ENCODE measurements at regions not wholly inside any gene's neighbourhood (a gene's known extent, or its start where the extent isn't known, plus 50 kb on each side); places are given as distances from the start of the nearest gene placed in this dataset.

GRCh38 chr2:119069781-119070180 is 88.8 kb downstream of the C1QL2 start:
- H3K27ac ChIP-seq = no peak overlapping the region
- H3K9ac ChIP-seq = no peak overlapping the region
- no peak for TF ChIP-seq Cebpa-rat (IDR thresholded peaks at IDR 0.05)
- no peaks in the 10 kb centered on the region for H3K36me3 ChIP-seq
- H4K20me1 ChIP-seq = no peaks in the 10 kb centered on the region
- H3K4me1 ChIP-seq = no peaks in the 10 kb centered on the region
- H3K4me2 ChIP-seq = no peak overlapping the region
- H3K27me3 ChIP-seq = no peaks in the 10 kb centered on the region
- no peak overlapping the region for H3K4me3 ChIP-seq
- no peaks in the 10 kb centered on the region for H3K9me3 ChIP-seq

DNA sequence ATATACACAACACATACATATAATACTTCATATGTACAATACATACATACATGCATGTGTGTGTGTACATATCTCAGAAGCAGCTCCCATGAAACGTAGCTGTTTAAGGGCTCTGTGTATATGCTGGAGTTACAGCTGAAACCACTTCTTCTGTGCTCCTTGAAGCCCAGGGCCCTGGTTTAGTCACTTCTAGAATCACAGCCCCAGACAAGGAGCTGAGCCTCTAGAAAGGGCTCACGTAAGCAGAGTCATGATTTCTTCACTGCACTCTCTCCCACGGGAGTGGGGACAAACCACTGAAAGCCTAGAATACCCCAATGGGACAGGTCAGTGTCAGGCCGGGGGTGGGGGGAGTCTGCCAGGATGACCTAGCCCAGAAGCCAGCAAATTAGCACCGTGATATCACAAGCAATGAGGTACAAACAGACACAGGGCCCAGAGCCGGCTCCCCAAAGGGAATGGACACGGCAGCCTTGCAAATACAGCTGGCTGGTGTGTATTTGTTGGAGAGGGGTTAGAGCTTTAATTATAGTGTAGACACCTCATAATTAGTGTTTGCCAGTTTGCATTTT is 90.3 kb downstream of the C1QL2 start:
- Histone ChIP-seq H3K9me3 (no peaks in the 10 kb centered on the region), H3K4me1 (no peaks in the 10 kb centered on the region), H4K20me1 (no peaks in the 10 kb centered on the region), H3K4me2 (no peak overlapping the region), H3K27ac (no peak overlapping the region), H3K9ac (no peak overlapping the region), H3K36me3 (no peaks in the 10 kb centered on the region), H3K4me3 (no peak overlapping the region), H3K27me3 (no peaks in the 10 kb centered on the region)
- no peak for TF ChIP-seq Cebpa-rat (IDR thresholded peaks at IDR 0.05)

DNA sequence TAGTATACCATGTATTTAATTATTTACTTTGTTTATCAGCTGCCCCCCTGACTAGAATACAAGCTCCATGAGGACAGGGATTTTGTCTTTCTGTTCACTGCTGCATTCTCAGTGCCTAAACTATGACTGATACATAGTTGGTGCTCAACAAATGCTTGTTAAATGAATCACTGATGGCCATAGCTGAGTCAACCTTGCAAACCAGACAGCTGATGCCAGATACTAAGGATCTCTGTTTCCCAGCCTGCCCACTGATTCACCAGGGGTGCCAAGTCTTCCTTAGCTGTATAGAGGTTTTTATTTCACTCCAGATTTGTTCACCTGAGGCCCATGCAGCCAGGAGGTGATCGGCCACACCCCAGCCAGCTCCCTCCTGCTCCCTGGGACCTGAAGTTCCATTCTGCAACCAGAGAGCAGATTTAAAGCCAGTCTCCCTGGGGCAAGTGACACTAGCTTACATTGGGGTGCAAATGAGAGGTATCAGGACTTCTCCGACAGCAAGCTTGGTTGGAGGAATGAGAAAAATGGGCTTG is 92.2 kb downstream of the C1QL2 start:
- Histone ChIP-seq H3K9ac (no peak overlapping the region), H3K4me2 (no peak overlapping the region), H3K9me3 (no peaks in the 10 kb centered on the region), H3K36me3 (no peaks in the 10 kb centered on the region), H3K4me3 (no peak overlapping the region), H3K4me1 (no peaks in the 10 kb centered on the region), H3K27me3 (no peaks in the 10 kb centered on the region), H3K27ac (no peak overlapping the region), H4K20me1 (no peaks in the 10 kb centered on the region)
- no peak for TF ChIP-seq Cebpa-rat (IDR thresholded peaks at IDR 0.05)

DNA sequence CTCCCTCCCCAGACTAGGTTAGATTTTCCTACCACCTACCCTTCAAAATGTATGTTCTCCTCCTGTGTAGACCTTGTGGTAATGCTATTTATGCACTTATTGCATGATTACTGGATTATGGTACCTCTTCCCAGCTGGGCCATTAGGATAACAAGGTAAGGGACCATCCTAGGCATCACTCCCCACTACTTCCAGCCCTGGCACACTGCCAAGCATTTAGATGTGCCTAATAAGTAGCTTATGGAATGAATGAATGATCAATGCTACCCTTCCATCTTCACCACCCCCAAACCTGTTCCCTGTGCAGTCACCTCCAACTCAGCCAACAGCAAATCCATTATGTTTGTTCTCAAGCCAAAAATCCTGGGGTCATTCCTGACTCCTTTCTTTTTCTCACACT is 93.4 kb downstream of the C1QL2 start:
- no peak overlapping the region for H3K9ac ChIP-seq
- H4K20me1 ChIP-seq = no peaks in the 10 kb centered on the region
- H3K4me1 ChIP-seq = no peaks in the 10 kb centered on the region
- H3K27me3 ChIP-seq = no peaks in the 10 kb centered on the region
- no peaks in the 10 kb centered on the region for H3K9me3 ChIP-seq
- H3K27ac ChIP-seq = no peak overlapping the region
- no peaks in the 10 kb centered on the region for H3K36me3 ChIP-seq
- H3K4me3 ChIP-seq = no peak overlapping the region
- no peak for TF ChIP-seq Cebpa-rat (IDR thresholded peaks at IDR 0.05)
- no peak overlapping the region for H3K4me2 ChIP-seq

GRCh38 chr2:119064567-119064966 is 94.0 kb downstream of the C1QL2 start:
- Histone ChIP-seq H3K36me3 (no peaks in the 10 kb centered on the region), H3K4me1 (no peaks in the 10 kb centered on the region), H3K4me3 (no peak overlapping the region), H3K27me3 (no peaks in the 10 kb centered on the region), H3K27ac (no peak overlapping the region), H3K9ac (no peak overlapping the region), H3K4me2 (no peak overlapping the region), H3K9me3 (no peaks in the 10 kb centered on the region), H4K20me1 (no peaks in the 10 kb centered on the region)
- TF ChIP-seq Cebpa-rat (IDR thresholded peaks at IDR 0.05) = 0 out of 2 replicates have a peak, but pooled peaks have one; percentile 35

GRCh38 chr2:119063177-119063576 is 95.4 kb downstream of the C1QL2 start:
- Histone ChIP-seq H3K27ac (no peak overlapping the region), H3K4me2 (no peak overlapping the region), H3K4me1 (no peaks in the 10 kb centered on the region), H3K27me3 (no peaks in the 10 kb centered on the region), H3K36me3 (no peaks in the 10 kb centered on the region), H4K20me1 (no peaks in the 10 kb centered on the region), H3K9me3 (no peaks in the 10 kb centered on the region), H3K4me3 (no peak overlapping the region), H3K9ac (no peak overlapping the region)
- no peak for TF ChIP-seq Cebpa-rat (IDR thresholded peaks at IDR 0.05)

DNA sequence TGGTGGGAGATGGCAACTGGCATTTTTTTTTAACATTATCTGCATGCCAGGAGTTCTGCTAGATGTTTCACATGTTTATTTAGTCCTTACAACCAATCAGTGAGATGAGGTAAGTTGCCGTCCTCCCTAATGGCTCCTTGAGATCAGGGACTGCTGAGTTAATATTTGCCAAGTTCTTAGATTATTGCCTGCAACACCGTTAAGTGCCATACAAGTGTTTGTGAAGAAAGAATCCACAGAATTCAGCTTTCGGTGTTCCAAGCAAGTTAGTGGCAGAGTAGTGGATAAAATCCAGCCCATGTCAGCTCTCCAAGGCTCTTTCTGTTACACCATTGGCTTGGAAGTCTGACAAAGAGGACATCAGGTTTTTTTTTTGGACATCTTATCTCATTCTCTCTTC is 95.9 kb downstream of the C1QL2 start:
- no peak overlapping the region for H3K27ac ChIP-seq
- no peaks in the 10 kb centered on the region for H3K27me3 ChIP-seq
- TF ChIP-seq Cebpa-rat (IDR thresholded peaks at IDR 0.05) = no peak
- no peak overlapping the region for H3K4me2 ChIP-seq
- H4K20me1 ChIP-seq = no peaks in the 10 kb centered on the region
- no peak overlapping the region for H3K9ac ChIP-seq
- no peaks in the 10 kb centered on the region for H3K36me3 ChIP-seq
- no peak overlapping the region for H3K4me3 ChIP-seq
- H3K9me3 ChIP-seq = no peaks in the 10 kb centered on the region
- H3K4me1 ChIP-seq = no peaks in the 10 kb centered on the region

DNA sequence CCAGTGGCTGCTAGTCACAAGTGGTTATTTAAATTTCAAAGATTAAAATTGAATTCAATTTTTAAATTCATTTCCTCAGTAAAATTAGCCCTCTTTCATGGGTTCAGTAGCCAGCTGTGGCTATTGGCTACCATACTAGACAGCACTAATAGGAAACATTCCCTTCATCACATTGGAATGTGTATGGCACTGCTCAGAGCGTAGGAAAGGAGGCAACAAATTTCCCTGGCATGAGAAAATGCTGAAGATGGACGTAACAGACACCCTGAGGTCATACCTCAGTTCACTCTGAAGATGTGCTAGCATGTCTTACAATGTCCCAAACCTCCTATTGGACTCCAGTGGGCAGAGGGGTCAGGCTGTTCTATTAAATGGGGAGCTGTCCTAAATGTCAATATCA is 96.4 kb downstream of the C1QL2 start:
- no peak for TF ChIP-seq Cebpa-rat (IDR thresholded peaks at IDR 0.05)
- no peak overlapping the region for H3K27ac ChIP-seq
- no peak overlapping the region for H3K4me3 ChIP-seq
- H3K4me1 ChIP-seq = no peaks in the 10 kb centered on the region
- H3K36me3 ChIP-seq = no peaks in the 10 kb centered on the region
- H3K9me3 ChIP-seq = no peaks in the 10 kb centered on the region
- H4K20me1 ChIP-seq = no peaks in the 10 kb centered on the region
- no peaks in the 10 kb centered on the region for H3K27me3 ChIP-seq
- H3K9ac ChIP-seq = no peak overlapping the region
- no peak overlapping the region for H3K4me2 ChIP-seq

DNA sequence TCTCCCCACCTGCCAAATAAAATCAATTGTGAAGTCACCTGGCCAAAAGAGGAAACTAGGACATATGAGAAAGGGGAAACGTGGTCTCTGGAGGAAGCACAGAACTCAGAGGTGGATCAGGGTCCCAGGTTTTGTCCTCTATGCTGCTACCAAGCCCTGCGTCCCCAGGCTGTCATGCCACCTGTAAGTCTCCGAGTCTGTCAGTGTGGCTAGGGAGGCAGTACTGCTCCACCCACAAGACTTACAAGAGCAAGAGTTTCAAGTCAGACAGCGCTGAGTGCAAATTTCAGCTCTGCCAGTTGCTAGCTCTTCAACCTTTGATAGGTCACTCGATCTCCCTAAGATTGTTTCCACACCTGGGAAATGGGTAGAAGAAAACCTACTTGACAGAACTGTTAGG is 98.6 kb downstream of the C1QL2 start:
- H3K4me3 ChIP-seq = no peak overlapping the region
- H3K9ac ChIP-seq = no peak overlapping the region
- no peaks in the 10 kb centered on the region for H3K27me3 ChIP-seq
- H3K4me2 ChIP-seq = no peak overlapping the region
- H3K27ac ChIP-seq = no peak overlapping the region
- H3K4me1 ChIP-seq = no peaks in the 10 kb centered on the region
- no peaks in the 10 kb centered on the region for H3K36me3 ChIP-seq
- peaks cover 5% of the 10 kb centered on the region for H3K9me3 ChIP-seq
- no peaks in the 10 kb centered on the region for H4K20me1 ChIP-seq
- no peak for TF ChIP-seq Cebpa-rat (IDR thresholded peaks at IDR 0.05)

DNA sequence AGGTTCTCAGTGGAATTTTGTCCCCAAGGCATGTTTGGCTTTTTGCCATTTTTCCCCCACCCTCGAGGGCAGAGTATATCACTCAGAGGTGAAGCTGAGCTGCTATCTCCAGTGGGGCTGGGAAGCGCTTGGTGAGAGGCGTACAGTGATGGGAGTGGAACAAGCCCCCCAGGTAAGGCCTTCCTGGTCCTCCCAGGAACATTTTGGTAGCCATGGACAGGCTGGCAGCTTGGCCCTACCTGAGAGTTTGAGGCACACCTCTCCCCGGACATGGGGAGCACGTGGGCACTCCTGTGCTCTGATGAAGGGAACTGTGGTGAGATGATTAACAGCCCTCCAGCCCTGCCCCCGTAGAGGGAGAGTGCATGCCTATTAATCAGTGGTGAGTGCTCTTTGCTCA is 99.3 kb downstream of the C1QL2 start:
- no peak overlapping the region for H3K4me2 ChIP-seq
- H3K4me3 ChIP-seq = no peak overlapping the region
- H3K9ac ChIP-seq = no peak overlapping the region
- H3K36me3 ChIP-seq = no peaks in the 10 kb centered on the region
- no peaks in the 10 kb centered on the region for H3K27me3 ChIP-seq
- H4K20me1 ChIP-seq = no peaks in the 10 kb centered on the region
- peaks cover 9% of the 10 kb centered on the region for H3K9me3 ChIP-seq
- H3K27ac ChIP-seq = no peak overlapping the region
- no peaks in the 10 kb centered on the region for H3K4me1 ChIP-seq
- TF ChIP-seq Cebpa-rat (IDR thresholded peaks at IDR 0.05) = no peak

Measured in BLaER1 (cell line).